A549 (cell line): ENCODE measurements at regions not wholly inside any gene's neighbourhood (a gene's known extent, or its start where the extent isn't known, plus 50 kb on each side); places are given as distances from the start of the nearest gene placed in this dataset.

Source experiments
- GATA3 ChIP-seq: IDR thresholded peaks from 2 replicates; pipeline ENCODE4 v1.6.1; 2012; ENCODE audit warnings: borderline replicate concordance
- POLR2A ChIP-seq: IDR thresholded peaks from 2 replicates; pipeline ENCODE4 v1.6.1; 2012; ENCODE audit warnings: mild to moderate bottlenecking, low read length
- TF ChIP-seq, protein P1 (sequence below): fragments of >200 bp; sonication (Bioruptor Twin); formaldehyde crosslinking; IDR thresholded peaks from 3 replicates; pipeline ENCODE4 v1.5.1; 2016

DNA sequence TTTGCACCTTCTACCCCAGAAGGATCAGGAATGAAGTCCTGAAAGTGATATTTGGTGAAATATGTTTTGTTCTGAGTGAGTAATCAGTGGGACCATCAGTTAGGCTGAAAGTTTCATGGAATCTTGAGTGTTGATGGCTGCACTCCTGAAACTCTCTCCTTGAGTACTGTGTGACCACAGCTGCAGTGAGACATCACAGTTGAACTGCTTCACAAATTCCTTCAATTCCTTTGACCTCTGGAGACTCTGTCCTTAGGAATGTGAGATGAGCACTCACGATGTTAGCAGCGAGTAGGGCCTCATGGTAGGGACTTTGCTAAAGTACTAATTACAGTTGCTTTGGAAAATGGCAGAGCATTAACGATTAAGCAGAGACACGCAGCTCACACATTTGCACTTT is 142.9 kb upstream of the SLC4A4 start:
- TF ChIP-seq POLR2A, result no peak
- no peak for TF ChIP-seq GATA3
- TF ChIP-seq, protein P1, sequence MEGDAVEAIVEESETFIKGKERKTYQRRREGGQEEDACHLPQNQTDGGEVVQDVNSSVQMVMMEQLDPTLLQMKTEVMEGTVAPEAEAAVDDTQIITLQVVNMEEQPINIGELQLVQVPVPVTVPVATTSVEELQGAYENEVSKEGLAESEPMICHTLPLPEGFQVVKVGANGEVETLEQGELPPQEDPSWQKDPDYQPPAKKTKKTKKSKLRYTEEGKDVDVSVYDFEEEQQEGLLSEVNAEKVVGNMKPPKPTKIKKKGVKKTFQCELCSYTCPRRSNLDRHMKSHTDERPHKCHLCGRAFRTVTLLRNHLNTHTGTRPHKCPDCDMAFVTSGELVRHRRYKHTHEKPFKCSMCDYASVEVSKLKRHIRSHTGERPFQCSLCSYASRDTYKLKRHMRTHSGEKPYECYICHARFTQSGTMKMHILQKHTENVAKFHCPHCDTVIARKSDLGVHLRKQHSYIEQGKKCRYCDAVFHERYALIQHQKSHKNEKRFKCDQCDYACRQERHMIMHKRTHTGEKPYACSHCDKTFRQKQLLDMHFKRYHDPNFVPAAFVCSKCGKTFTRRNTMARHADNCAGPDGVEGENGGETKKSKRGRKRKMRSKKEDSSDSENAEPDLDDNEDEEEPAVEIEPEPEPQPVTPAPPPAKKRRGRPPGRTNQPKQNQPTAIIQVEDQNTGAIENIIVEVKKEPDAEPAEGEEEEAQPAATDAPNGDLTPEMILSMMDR, result no peak
